AG04449 (cell line): ENCODE measurements at regions not wholly inside any gene's neighbourhood (a gene's known extent, or its start where the extent isn't known, plus 50 kb on each side); places are given as distances from the start of the nearest gene placed in this dataset.
A peak's percentile ranks its signal among the peaks of the same experiment; 100 is the strongest.

Experiments used
- CTCF ChIA-PET: fragments of 350-600 bp; formaldehyde crosslinking; extraction: SDS; loops from one replicate; lab custom pipeline; 2021; ENCODE audit warnings: antibody characterized with exemption; lab: Yijun Ruan, JAX
- POLR2A ChIA-PET: fragments of 400-600, 350-600 bp; formaldehyde crosslinking; extraction: SDS; loops from one replicate; lab custom pipeline; 2020; ENCODE audit warnings: antibody characterized with exemption, inconsistent platforms; lab: Yijun Ruan, JAX
- DNase-seq: peaks from one replicate; pipeline ENCODE4 v3.0.0-alpha.2; 2010; ENCODE audit warnings: low read depth, low spot score
- H3K4me3 ChIP-seq: 2 replicates; pipeline ENCODE4 v1.5.1; 2011; ENCODE audit warnings: low read depth, mild to moderate bottlenecking, control low read depth, low read length
- CTCF ChIP-seq: IDR thresholded peaks from one replicate; pipeline ENCODE4 v1.5.1; 2011; ENCODE audit warnings: mild to moderate bottlenecking, moderate library complexity, low read length, control low read depth, inconsistent platforms; ENCODE audit not compliant: insufficient read depth; ENCODE audit errors: missing control alignments

- ChIA-PET POLR2A (no interaction called here), CTCF (interaction anchor here (0.9 to 1.5 kb wide), 2 partner anchors 20 to 86 kb away, joined by 3 to 4 read pairs; no protein-coding TSS in a partner anchor)
- TF ChIP-seq CTCF: no peak
- no peak for DNase-seq
- H3K4me3 ChIP-seq: no peak overlapping the region
These were observed 306.6 kb downstream of the MRPL39 start for GRCh38 chr21:25300632-25301031.

GRCh38 chr21:25298512-25299491, 308.5 kb downstream of the MRPL39 start:
- ChIA-PET POLR2A (no interaction called here), CTCF (interaction anchor here (2.0 kb wide), 1 partner anchor 15 kb away, joined by 4 read pairs; no protein-coding TSS in a partner anchor)
- no peak for TF ChIP-seq CTCF
- H3K4me3 ChIP-seq: no peak overlapping the region
- DNase-seq: no peak

GRCh38 chr21:25297117-25297516, 310.2 kb downstream of the MRPL39 start:
- no peak overlapping the region for H3K4me3 ChIP-seq
- DNase-seq: no peak
- no peak for TF ChIP-seq CTCF
- ChIA-PET POLR2A (no interaction called here), CTCF (no interaction called here)

- H3K4me3 ChIP-seq: no peak overlapping the region
- ChIA-PET POLR2A (no interaction called here), CTCF (interaction anchor here (0.6 kb wide), 1 partner anchor 13 kb away, joined by 3 read pairs; no protein-coding TSS in a partner anchor)
- DNase-seq: no peak
- TF ChIP-seq CTCF: no peak
These were observed 311.0 kb downstream of the MRPL39 start for GRCh38 chr21:25296252-25296651.

GRCh38 chr21:25292396-25292795, 314.9 kb downstream of the MRPL39 start:
- no peak for TF ChIP-seq CTCF
- ChIA-PET CTCF (interaction anchor here (3.6 to 4.0 kb wide), 2 partner anchors 22 to 93 kb away, joined by 12 to 13 read pairs; no protein-coding TSS in a partner anchor), POLR2A (no interaction called here)
- DNase-seq: no peak
- no peak overlapping the region for H3K4me3 ChIP-seq

- ChIA-PET POLR2A (no interaction called here), CTCF (interaction anchor here (0.6 to 4.4 kb wide), 27 partner anchors 9 to 387 kb away, joined by 3 to 47 read pairs (median 4); no protein-coding TSS in a partner anchor)
- H3K4me3 ChIP-seq: no peak overlapping the region
- TF ChIP-seq CTCF: peak; percentile 32
- DNase-seq: no peak
These were observed 323.6 kb downstream of the MRPL39 start for GRCh38 chr21:25283720-25284119.
